ENCODE measurements at regions not wholly inside any gene's neighbourhood (a gene's known extent, or its start where the extent isn't known, plus 50 kb on each side); places are given as distances from the start of the nearest gene placed in this dataset.

DNA sequence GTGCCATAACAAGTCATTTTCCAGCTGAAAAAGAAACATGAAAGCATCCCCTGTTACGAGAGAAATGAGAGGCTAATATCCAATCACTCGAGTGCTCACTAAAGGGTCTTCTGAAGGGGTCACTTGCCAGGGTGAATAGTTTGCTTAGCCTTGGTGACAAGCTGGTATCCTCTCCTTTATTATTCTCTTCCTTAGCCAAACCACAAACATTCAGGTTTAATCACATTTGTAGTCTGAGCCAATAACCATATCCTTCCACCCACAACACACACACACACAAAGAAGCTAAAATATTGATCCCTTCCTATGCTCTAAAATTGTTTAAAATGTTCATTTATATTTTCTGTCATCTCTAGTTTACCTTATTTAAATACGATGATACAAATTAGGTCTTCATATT is 240.5 kb upstream of the TMCO5A start:
- Mint-ChIP-seq H3K4me3 (no peak overlapping the region), H3K27ac (no peak overlapping the region), H3K9me3 (ENCODE audit: insufficient read depth) (no peaks in the 10 kb centered on the region), H3K36me3 (ENCODE audit: low read depth) (no peaks in the 10 kb centered on the region), H3K27me3 (ENCODE audit: low read depth) (no peaks in the 10 kb centered on the region), H3K4me1 (ENCODE audit: low read depth) (no peaks in the 10 kb centered on the region)
- DNase-seq = no peak
- CTCF ChIA-PET = no interaction called here
- POLR2A ChIA-PET = no interaction called here
- no peak for ATAC-seq

GRCh38 chr15:37695719-37696118 is 238.7 kb upstream of the TMCO5A start:
- CTCF ChIA-PET = no interaction called here
- H3K4me1 Mint-ChIP-seq (ENCODE audit: low read depth) = no peaks in the 10 kb centered on the region
- H3K9me3 Mint-ChIP-seq (ENCODE audit: insufficient read depth) = no peaks in the 10 kb centered on the region
- H3K4me3 Mint-ChIP-seq = no peak overlapping the region
- ATAC-seq = no peak
- POLR2A ChIA-PET = no interaction called here
- H3K27ac Mint-ChIP-seq = no peak overlapping the region
- H3K36me3 Mint-ChIP-seq (ENCODE audit: low read depth) = no peaks in the 10 kb centered on the region
- H3K27me3 Mint-ChIP-seq (ENCODE audit: low read depth) = no peaks in the 10 kb centered on the region
- no peak for DNase-seq

DNA sequence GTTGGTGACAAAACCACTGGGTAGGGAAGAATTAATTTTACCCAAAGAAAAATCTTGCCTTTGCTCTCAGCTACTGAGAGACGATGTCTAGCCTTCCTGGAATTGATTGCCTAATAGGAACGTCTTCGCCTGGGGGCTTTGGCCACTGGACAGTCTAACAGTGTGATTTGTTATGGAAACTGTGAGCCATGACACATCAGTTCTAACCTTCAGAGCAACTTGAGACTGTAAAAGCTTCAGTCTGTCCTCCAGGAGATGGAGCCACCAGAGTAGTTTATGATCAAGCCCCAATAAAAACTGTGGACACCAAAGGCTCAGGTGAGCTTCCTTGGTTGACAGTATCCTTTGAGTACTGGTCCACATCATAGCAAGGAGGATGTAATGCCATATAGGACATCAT is 235.8 kb upstream of the TMCO5A start:
- Mint-ChIP-seq H3K27me3 (ENCODE audit: low read depth) (no peaks in the 10 kb centered on the region), H3K27ac (no peak overlapping the region), H3K9me3 (ENCODE audit: insufficient read depth) (no peaks in the 10 kb centered on the region), H3K36me3 (ENCODE audit: low read depth) (no peaks in the 10 kb centered on the region), H3K4me1 (ENCODE audit: low read depth) (no peaks in the 10 kb centered on the region), H3K4me3 (no peak overlapping the region)
- ChIA-PET POLR2A (no interaction called here), CTCF (no interaction called here)
- DNase-seq (no peak), ATAC-seq (no peak)

GRCh38 chr15:37701230-37701629 is 233.2 kb upstream of the TMCO5A start:
- Mint-ChIP-seq H3K36me3 (ENCODE audit: low read depth) (no peaks in the 10 kb centered on the region), H3K4me3 (no peak overlapping the region), H3K9me3 (ENCODE audit: insufficient read depth) (no peaks in the 10 kb centered on the region), H3K27me3 (ENCODE audit: low read depth) (no peaks in the 10 kb centered on the region), H3K4me1 (ENCODE audit: low read depth) (no peaks in the 10 kb centered on the region), H3K27ac (no peak overlapping the region)
- ATAC-seq = no peak
- no peak for DNase-seq
- ChIA-PET CTCF (no interaction called here), POLR2A (no interaction called here)

GRCh38 chr15:37709669-37710068 is 224.8 kb upstream of the TMCO5A start:
- no peak for ATAC-seq
- POLR2A ChIA-PET = no interaction called here

GRCh38 chr15:37715101-37715500 is 219.3 kb upstream of the TMCO5A start:
- Mint-ChIP-seq H3K27me3 (ENCODE audit: low read depth) (no peaks in the 10 kb centered on the region), H3K4me3 (no peak overlapping the region), H3K36me3 (ENCODE audit: low read depth) (no peaks in the 10 kb centered on the region), H3K27ac (no peak overlapping the region), H3K9me3 (ENCODE audit: insufficient read depth) (no peaks in the 10 kb centered on the region), H3K4me1 (ENCODE audit: low read depth) (no peaks in the 10 kb centered on the region)
- ATAC-seq = no peak
- DNase-seq = no peak
- ChIA-PET CTCF (no interaction called here), POLR2A (no interaction called here)

More at GRCh38 chr15:37709669-37710068, 224.8 kb upstream of the TMCO5A start:
- H3K4me3 Mint-ChIP-seq = no peak overlapping the region
- no peaks in the 10 kb centered on the region for H3K4me1 Mint-ChIP-seq (ENCODE audit: low read depth)
- no peaks in the 10 kb centered on the region for H3K9me3 Mint-ChIP-seq (ENCODE audit: insufficient read depth)
- H3K36me3 Mint-ChIP-seq (ENCODE audit: low read depth) = no peaks in the 10 kb centered on the region
- no peak overlapping the region for H3K27ac Mint-ChIP-seq
- CTCF ChIA-PET = no interaction called here
- no peak for DNase-seq
- no peaks in the 10 kb centered on the region for H3K27me3 Mint-ChIP-seq (ENCODE audit: low read depth)

- ATAC-seq (no peak), DNase-seq (no peak)
- Mint-ChIP-seq H3K27ac (no peak overlapping the region), H3K9me3 (ENCODE audit: insufficient read depth) (no peaks in the 10 kb centered on the region), H3K4me1 (ENCODE audit: low read depth) (no peaks in the 10 kb centered on the region), H3K4me3 (no peak overlapping the region), H3K27me3 (ENCODE audit: low read depth) (no peaks in the 10 kb centered on the region), H3K36me3 (ENCODE audit: low read depth) (no peaks in the 10 kb centered on the region)
- ChIA-PET CTCF (no interaction called here), POLR2A (no interaction called here)
These were observed 214.2 kb upstream of the TMCO5A start for GRCh38 chr15:37720267-37720666.

DNA sequence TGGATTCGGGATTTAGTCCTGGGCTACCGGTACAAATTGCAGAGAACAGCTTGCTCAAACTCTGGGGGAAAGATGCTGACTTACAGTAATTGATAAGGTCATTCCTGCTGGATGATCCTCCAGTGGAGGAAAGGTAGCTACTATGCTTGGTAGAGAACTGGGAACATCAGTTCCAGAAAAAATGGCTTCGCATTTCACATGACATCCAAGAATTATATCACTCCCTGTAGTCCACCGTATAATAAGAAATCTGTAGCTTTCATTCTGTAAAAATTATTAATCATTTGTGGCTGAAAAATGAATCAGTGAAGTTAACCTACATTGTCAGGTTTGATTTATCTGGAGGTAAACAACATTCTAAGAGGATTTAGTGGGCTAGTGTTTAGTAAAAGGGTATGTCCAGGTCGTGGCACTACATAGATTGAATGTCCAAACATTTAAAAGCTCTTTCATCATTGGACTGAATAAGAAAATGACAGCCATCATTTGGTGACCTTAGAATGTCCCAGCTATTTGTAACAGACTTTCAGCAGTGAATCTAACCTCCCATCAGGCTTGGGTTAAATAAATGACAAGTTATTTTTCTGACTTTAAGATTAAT is 203.2 kb upstream of the TMCO5A start:
- no peak for ATAC-seq
- Mint-ChIP-seq H3K9me3 (ENCODE audit: insufficient read depth) (no peaks in the 10 kb centered on the region), H3K4me3 (no peak overlapping the region), H3K36me3 (ENCODE audit: low read depth) (no peaks in the 10 kb centered on the region), H3K27me3 (ENCODE audit: low read depth) (no peaks in the 10 kb centered on the region), H3K27ac (no peak overlapping the region), H3K4me1 (ENCODE audit: low read depth) (no peaks in the 10 kb centered on the region)
- CTCF ChIA-PET = no interaction called here
- POLR2A ChIA-PET = no interaction called here
- no peak for DNase-seq

- no peaks in the 10 kb centered on the region for H3K9me3 Mint-ChIP-seq (ENCODE audit: insufficient read depth)
- no peak for ATAC-seq
- CTCF ChIA-PET = no interaction called here
- no peaks in the 10 kb centered on the region for H3K27me3 Mint-ChIP-seq (ENCODE audit: low read depth)
- H3K4me1 Mint-ChIP-seq (ENCODE audit: low read depth) = no peaks in the 10 kb centered on the region
- no peak for DNase-seq
- H3K27ac Mint-ChIP-seq = no peak overlapping the region
- POLR2A ChIA-PET = no interaction called here
- no peaks in the 10 kb centered on the region for H3K36me3 Mint-ChIP-seq (ENCODE audit: low read depth)
- no peak overlapping the region for H3K4me3 Mint-ChIP-seq
These were observed 200.8 kb upstream of the TMCO5A start for GRCh38 chr15:37733628-37734027.

GRCh38 chr15:37740623-37741141 is 193.8 kb upstream of the TMCO5A start:
- Mint-ChIP-seq H3K4me1 (ENCODE audit: low read depth) (no peaks in the 10 kb centered on the region), H3K27me3 (ENCODE audit: low read depth) (no peaks in the 10 kb centered on the region), H3K4me3 (no peak overlapping the region), H3K36me3 (ENCODE audit: low read depth) (no peaks in the 10 kb centered on the region), H3K27ac (no peak overlapping the region), H3K9me3 (ENCODE audit: insufficient read depth) (no peaks in the 10 kb centered on the region)
- ATAC-seq = no peak
- ChIA-PET POLR2A (no interaction called here), CTCF (no interaction called here)
- no peak for DNase-seq

- no peaks in the 10 kb centered on the region for H3K36me3 Mint-ChIP-seq (ENCODE audit: low read depth)
- H3K9me3 Mint-ChIP-seq (ENCODE audit: insufficient read depth) = no peaks in the 10 kb centered on the region
- ATAC-seq (no peak), DNase-seq (no peak)
- H3K4me1 Mint-ChIP-seq (ENCODE audit: low read depth) = no peaks in the 10 kb centered on the region
- ChIA-PET CTCF (no interaction called here), POLR2A (no interaction called here)
- no peaks in the 10 kb centered on the region for H3K27me3 Mint-ChIP-seq (ENCODE audit: low read depth)
- no peak overlapping the region for H3K4me3 Mint-ChIP-seq
- no peak overlapping the region for H3K27ac Mint-ChIP-seq
These were observed 190.6 kb upstream of the TMCO5A start for GRCh38 chr15:37743826-37744225.

GRCh38 chr15:37744521-37744920 is 189.9 kb upstream of the TMCO5A start:
- no peaks in the 10 kb centered on the region for H3K4me1 Mint-ChIP-seq (ENCODE audit: low read depth)

DNA sequence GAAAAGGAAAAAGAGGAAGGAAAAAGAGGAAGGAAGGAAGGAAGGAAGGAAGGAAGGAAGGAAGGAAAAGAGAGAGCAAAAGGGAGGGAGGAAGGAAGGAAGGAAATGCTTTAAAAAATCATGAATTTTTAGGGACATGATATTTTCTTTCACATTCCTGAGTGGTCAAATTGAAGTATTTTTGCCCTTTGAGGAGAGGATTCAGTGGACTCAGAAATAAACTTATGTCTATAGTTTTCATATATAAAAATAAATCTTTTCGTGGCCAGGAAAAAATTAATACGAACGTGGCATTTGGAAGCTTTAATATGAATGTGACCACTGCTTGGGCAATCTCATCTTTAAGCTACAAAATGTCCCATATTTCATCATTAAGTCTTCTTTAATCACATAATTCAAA is 183.0 kb upstream of the TMCO5A start:
- H3K9me3 Mint-ChIP-seq (ENCODE audit: insufficient read depth) = no peaks in the 10 kb centered on the region
- CTCF ChIA-PET = interaction anchor here (0.7 kb wide), 1 partner anchor 13 kb away, joined by 3 read pairs; no protein-coding TSS in a partner anchor
- H3K4me3 Mint-ChIP-seq = no peak overlapping the region
- no peaks in the 10 kb centered on the region for H3K27me3 Mint-ChIP-seq (ENCODE audit: low read depth)
- H3K4me1 Mint-ChIP-seq (ENCODE audit: low read depth) = no peaks in the 10 kb centered on the region
- H3K36me3 Mint-ChIP-seq (ENCODE audit: low read depth) = no peaks in the 10 kb centered on the region
- ATAC-seq = no peak
- H3K27ac Mint-ChIP-seq = no peak overlapping the region
- DNase-seq = no peak
- POLR2A ChIA-PET = no interaction called here

More at GRCh38 chr15:37744521-37744920, 189.9 kb upstream of the TMCO5A start:
- no peak for ATAC-seq
- Mint-ChIP-seq H3K4me3 (no peak overlapping the region), H3K9me3 (ENCODE audit: insufficient read depth) (no peaks in the 10 kb centered on the region), H3K36me3 (ENCODE audit: low read depth) (no peaks in the 10 kb centered on the region), H3K27me3 (ENCODE audit: low read depth) (no peaks in the 10 kb centered on the region), H3K27ac (no peak overlapping the region)
- ChIA-PET CTCF (no interaction called here), POLR2A (no interaction called here)
- no peak for DNase-seq
